HepG2 (cell line): ENCODE measurements at regions not wholly inside any gene's neighbourhood (a gene's known extent, or its start where the extent isn't known, plus 50 kb on each side); places are given as distances from the start of the nearest gene placed in this dataset.

ENCODE experiments used
- ATAC-seq: fragments of 200-7000 bp; cut with Tn5 transposase; 3 replicates; pipeline ENCODE4 v1.9.1; 2020; ENCODE audit warnings: mild to moderate bottlenecking, moderate library complexity
- BruUV-seq: library from RNA; stranded (reverse); fragments of 400-500 nt; replicated peaks from 2 replicates; lab custom pipeline; 2021; lab: Mats Ljungman, UMichigan
- CTCF ChIA-PET: fragments of 300-600 bp; formaldehyde crosslinking; extraction: SDS; loops from one replicate; lab custom pipeline; 2021; ENCODE audit warnings: low total read pairs, inconsistent platforms, low intra/inter-chr PET ratio; lab: Yijun Ruan, JAX
- POLR2A ChIA-PET: fragments of 350-600 bp; sonication (Branson Sonifier 250); formaldehyde crosslinking; loops from one replicate; lab custom pipeline; 2020; ENCODE audit warnings: antibody characterized with exemption, inconsistent platforms; lab: Yijun Ruan, JAX
- DNase-seq: peaks from one replicate; pipeline ENCODE4 v3.0.0-alpha.2; 2015; ENCODE audit warnings: low spot score
- FAIRE-seq: peaks from 3 replicates; lab custom pipeline; 2011; peaks lifted over from hg19 to GRCh38; lab: Jason Lieb, UNC
- H2AFZ ChIP-seq: one replicate; pipeline ENCODE4 v1.6.1; 2011; ENCODE audit warnings: low read length, inconsistent platforms
- H3K27ac ChIP-seq: fragments of 300-600 bp; 3 replicates; pipeline ENCODE4 v1.8.0; 2011; ENCODE audit warnings: mixed run types, mild to moderate bottlenecking, mixed read lengths, low read length, inconsistent platforms; ENCODE audit not compliant: insufficient read depth; ENCODE audit errors: extremely low read length
- H3K27me3 ChIP-seq, 2 experiments: fragments of 200-600 bp in 1 of 2; 2 replicates in 1 of 2; 3 replicates in 1 of 2; pipeline versions ENCODE4 v1.6.0 to v1.8.0; 2011; ENCODE audit warnings: low read length in 2 of 2, mild to moderate bottlenecking in 2 of 2, moderate library complexity in 2 of 2, inconsistent platforms in 1 of 2; ENCODE audit not compliant: insufficient read depth in 2 of 2, control insufficient read depth in 1 of 2
- H3K36me3 ChIP-seq, 2 experiments: fragments of 200-600 bp in 1 of 2; replicated peaks in 1 of 2; 2 replicates in 1 of 2; 3 replicates in 1 of 2; pipeline versions ENCODE4 v1.5.1 to v1.8.0; 2011; ENCODE audit warnings: low read length in 2 of 2, inconsistent platforms in 1 of 2; ENCODE audit not compliant: insufficient read depth in 2 of 2, control insufficient read depth in 1 of 2
- H3K4me1 ChIP-seq: 2 replicates; pipeline ENCODE4 v1.5.1; 2012; ENCODE audit warnings: low read length, inconsistent platforms; ENCODE audit not compliant: insufficient read depth
- H3K4me2 ChIP-seq: 2 replicates; pipeline ENCODE4 v1.6.0; 2011; ENCODE audit warnings: low read depth, low read length, inconsistent platforms
- H3K4me3 ChIP-seq, 3 experiments: fragments of 200-600 bp in 1 of 3; sonication (generic), shearing (Covaris generic) in 1 of 3; replicated peaks in 1 of 3; 2 replicates each; pipeline ENCODE4 v1.5.1; 2011 to 2016; ENCODE audit warnings: low read length in 3 of 3, inconsistent platforms in 2 of 3, low read depth in 2 of 3, mild to moderate bottlenecking in 2 of 3, control low read depth in 1 of 3, mixed read lengths in 1 of 3; ENCODE audit not compliant: insufficient read depth in 1 of 3
- H3K79me2 ChIP-seq: one replicate; pipeline ENCODE4 v1.6.1; 2011; ENCODE audit warnings: low read length, inconsistent platforms; ENCODE audit not compliant: insufficient read depth
- H3K9ac ChIP-seq: 2 replicates; pipeline ENCODE4 v1.6.0; 2011; ENCODE audit warnings: mild to moderate bottlenecking, low read depth, low read length, inconsistent platforms; ENCODE audit not compliant: insufficient read depth
- H3K9me3 ChIP-seq: 2 replicates; pipeline ENCODE4 v1.5.1; 2012; ENCODE audit warnings: mild to moderate bottlenecking, low read length
- H4K20me1 ChIP-seq: 2 replicates; pipeline ENCODE4 v1.6.0; 2011; ENCODE audit warnings: inconsistent platforms, mild to moderate bottlenecking, low read length, moderate library complexity; ENCODE audit not compliant: insufficient read depth
- AGO1 ChIP-seq: fragments of 200-400 bp; formaldehyde crosslinking; IDR thresholded peaks from 2 replicates; pipeline ENCODE4 v1.6.1; 2017; ENCODE audit warnings: mild to moderate bottlenecking, low read depth, low read length, moderate library complexity; ENCODE audit not compliant: poor library complexity, severe bottlenecking
- FOXM1 ChIP-seq: sonication (generic); formaldehyde crosslinking; IDR thresholded peaks from 2 replicates; pipeline ENCODE4 v1.5.0; 2020; ENCODE audit warnings: missing genetic modification reagents
- HMG20B ChIP-seq: conservative IDR thresholded peaks from 2 replicates; pipeline ENCODE4 v1.6.1; 2016; ENCODE audit warnings: missing genetic modification reagents, missing compliant biosample characterization
- IKZF4 ChIP-seq: sonication (generic); formaldehyde crosslinking; IDR thresholded peaks from 2 replicates; pipeline ENCODE4 v1.5.1; 2020; ENCODE audit warnings: borderline replicate concordance, mild to moderate bottlenecking, low read depth, missing genetic modification reagents; ENCODE audit errors: not compliant biosample characterization
- KDM5A ChIP-seq: fragments of 200-600 bp; sonication (generic); IDR thresholded peaks from 2 replicates; pipeline ENCODE4 v1.7.0; 2018; ENCODE audit warnings: antibody characterized with exemption, mild to moderate bottlenecking, low read length, borderline replicate concordance
- PCBP1 ChIP-seq: fragments of 200-400 bp; formaldehyde crosslinking; IDR thresholded peaks from 2 replicates; pipeline ENCODE4 v1.6.1; 2017; ENCODE audit warnings: mild to moderate bottlenecking, low read depth, low read length, borderline replicate concordance
- RFX1 ChIP-seq: fragments of 450-650 bp; IDR thresholded peaks from 2 replicates; pipeline ENCODE4 v1.6.1; 2017
- SKI ChIP-seq: fragments of 450-650 bp; IDR thresholded peaks from one replicate; pipeline ENCODE4 v1.6.1; 2018; ENCODE audit warnings: mild to moderate bottlenecking; ENCODE audit not compliant: partially characterized antibody
- ZFP82 ChIP-seq: sonication (generic); formaldehyde crosslinking; IDR thresholded peaks from 2 replicates; pipeline ENCODE4 v1.5.1; 2020; ENCODE audit warnings: mild to moderate bottlenecking, missing genetic modification reagents, borderline replicate concordance
- ZKSCAN1 ChIP-seq: fragments of 150-350 bp; IDR thresholded peaks from 2 replicates; pipeline ENCODE4 v1.6.1; 2014; ENCODE audit warnings: low read length
- ZNF468 ChIP-seq: sonication (generic); formaldehyde crosslinking; IDR thresholded peaks from 2 replicates; pipeline ENCODE4 v1.8.0; 2022; ENCODE audit warnings: mild to moderate bottlenecking, moderate library complexity, missing genetic modification reagents
- ZNF674 ChIP-seq: sonication (generic); formaldehyde crosslinking; IDR thresholded peaks from 2 replicates; pipeline ENCODE4 v1.5.0; 2020; ENCODE audit warnings: low read depth, mild to moderate bottlenecking, missing genetic modification reagents
- ZNF772 ChIP-seq: sonication (generic); formaldehyde crosslinking; IDR thresholded peaks from 2 replicates; pipeline ENCODE4 v1.5.0; 2020; ENCODE audit warnings: mild to moderate bottlenecking, missing genetic modification reagents
- ZSCAN25 ChIP-seq: sonication (generic); formaldehyde crosslinking; IDR thresholded peaks from 2 replicates; pipeline ENCODE4 v1.8.0; 2022; ENCODE audit warnings: mild to moderate bottlenecking, missing genetic modification reagents
- WGBS: methylation state at CpG from one replicate; pipeline ENCODE4 v1.1.6; 2017; ENCODE audit warnings: low lambda C conversion rate; 5-methylcytosine and 5-hydroxymethylcytosine counted together
- in situ Hi-C: cut with HindIII; loops from 2 replicates; pipeline ENCODE4 v1.10.0; 2017; ENCODE audit warnings: low pct_unique_long_range_greater_than_20kb; ENCODE audit not compliant: extremely low pct_ligation_motif_present
- intact Hi-C: fragments of 100-400 bp; cut with micrococcal nuclease; formaldehyde crosslinking; loops from one replicate; pipeline ENCODE4 v1.10.0; 2022; ENCODE audit not compliant: unreplicated experiment
- TF ChIP-seq, protein P1 (sequence below): IDR thresholded peaks from 2 replicates; pipeline ENCODE4 v1.6.1; 2012; ENCODE audit warnings: inconsistent platforms
- TF ChIP-seq, protein P2 (sequence below): sonication (generic); formaldehyde crosslinking; IDR thresholded peaks from 2 replicates; pipeline ENCODE4 v1.4.0; 2020; ENCODE audit warnings: missing genetic modification reagents

DNA sequence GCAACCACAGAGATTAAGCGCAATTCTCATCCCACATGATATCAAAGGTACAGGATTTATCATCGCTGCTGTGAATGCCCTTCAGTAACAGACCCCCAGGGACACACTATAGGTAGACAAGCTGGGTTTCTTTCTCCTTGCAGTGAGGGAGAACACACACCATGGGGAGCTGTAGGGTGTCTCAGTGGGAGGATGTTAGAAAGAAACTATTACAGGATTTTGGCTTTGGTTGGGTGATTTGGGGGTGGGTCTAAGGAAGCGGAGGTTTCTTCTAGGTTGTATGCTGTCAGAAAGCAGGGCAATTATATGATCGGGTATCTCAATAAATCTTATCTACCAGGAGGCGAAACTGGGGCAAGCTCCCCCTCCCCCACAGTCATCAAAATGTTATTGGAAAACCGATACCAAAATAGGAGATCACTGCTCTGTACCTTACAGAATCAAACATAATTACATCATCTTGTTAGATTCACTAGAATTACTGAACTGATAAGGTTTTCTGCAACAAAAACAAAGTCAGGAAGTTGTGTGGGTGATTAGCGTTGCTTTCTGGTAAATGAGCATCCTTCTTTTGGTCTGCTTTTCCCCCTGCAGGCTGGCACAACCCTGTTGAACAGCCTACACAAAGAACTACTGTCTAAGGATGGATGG, 209.7 kb downstream of the TEX36 start (continued):
- no peak for TF ChIP-seq SKI
- no peak for TF ChIP-seq ZKSCAN1
- TF ChIP-seq KDM5A = no peak

DNA sequence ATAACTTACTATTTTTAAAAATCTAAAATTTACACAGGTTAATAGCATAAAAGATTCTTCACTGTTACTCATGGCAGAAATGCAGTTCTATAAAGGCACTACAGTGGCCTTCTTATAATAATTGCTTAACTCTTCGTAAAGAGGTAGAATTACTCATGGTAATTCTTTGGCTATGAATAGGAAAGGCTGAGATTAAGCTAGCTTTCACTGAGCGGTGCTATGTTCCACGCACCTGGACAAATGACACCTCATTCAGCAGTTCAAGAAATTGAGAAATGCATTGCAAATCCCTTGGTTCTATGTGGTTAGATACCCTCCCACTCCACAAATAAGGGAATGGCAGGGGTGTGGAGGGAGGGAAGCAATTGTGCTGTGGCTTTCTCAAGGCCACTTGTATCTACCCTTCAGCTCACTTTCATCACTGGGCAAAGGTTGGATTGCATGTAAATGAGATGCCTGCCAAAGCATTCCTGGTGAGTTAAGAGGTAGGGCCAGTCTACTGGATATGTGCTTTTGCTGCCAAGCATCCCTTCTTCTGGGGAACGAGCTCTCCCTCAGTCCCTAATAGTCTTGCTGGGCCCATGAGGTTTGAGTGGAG, 210.9 kb downstream of the TEX36 start:
- ATAC-seq = no peak
- H3K9me3 ChIP-seq = no peaks in the 10 kb centered on the region
- peak; percentile 69 for TF ChIP-seq ZSCAN25
- no peak for TF ChIP-seq ZFP82 (CRISPR knock-in tag)
- TF ChIP-seq ZNF674 = no peak
- TF ChIP-seq, all 625 proteins: peak for 1
- Histone ChIP-seq H3K4me2 (no peak overlapping the region), H3K4me1 (no peaks in the 10 kb centered on the region), H3K27ac (no peak overlapping the region), H3K9ac (no peak overlapping the region), H2AFZ (no peak overlapping the region), H3K36me3 (no peaks in the 10 kb centered on the region), H4K20me1 (no peaks in the 10 kb centered on the region), H3K27me3 (peaks cover 0 to 13% of the 10 kb centered on the region in 2 experiments; a peak in 4 of 5 replicates), H3K4me3 (no peak overlapping the region), H3K79me2 (no peaks in the 10 kb centered on the region)
- 59% methylated on average over 3 of the region's 4 CpGs for WGBS
- in situ Hi-C loops (no loop called here), intact Hi-C loops (no loop called here)
- DNase-seq (peak; percentile 8), FAIRE-seq (no peak)
- CTCF ChIA-PET = no interaction called here
- POLR2A ChIA-PET = no interaction called here
- no TSS peak for BruUV-seq

DNA sequence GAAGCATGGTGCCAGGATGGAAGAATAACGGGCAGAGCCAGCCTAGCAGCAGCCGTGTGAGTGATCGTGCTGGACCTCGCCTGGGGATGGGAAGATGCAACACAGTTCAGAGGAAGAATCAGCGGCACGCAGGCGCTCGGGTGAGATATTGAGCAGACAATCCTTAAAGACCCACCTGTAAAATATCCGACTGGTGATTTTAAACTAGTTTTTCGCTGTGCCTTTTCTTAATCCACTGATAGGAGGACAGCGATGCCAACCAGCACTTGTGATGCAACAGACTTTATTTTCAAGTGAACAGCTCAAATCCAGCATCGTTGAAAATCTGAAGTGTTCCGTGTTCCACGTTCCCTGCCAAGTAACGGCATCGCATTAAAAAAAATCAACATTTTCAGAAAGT, 214.7 kb downstream of the TEX36 start:
- no peak overlapping the region for H3K4me3 ChIP-seq
- no peaks in the 10 kb centered on the region for H4K20me1 ChIP-seq
- ATAC-seq = no peak
- ChIA-PET POLR2A (no interaction called here), CTCF (no interaction called here)
- no peaks in the 10 kb centered on the region for H3K9me3 ChIP-seq
- DNase-seq = no peak
- intact Hi-C loops (no loop called here), in situ Hi-C loops (no loop called here)
- H3K4me2 ChIP-seq = no peak overlapping the region
- 32% methylated on average over 16 of the region's 16 CpGs for WGBS
- H3K36me3 ChIP-seq = no peaks in the 10 kb centered on the region
- no peak overlapping the region for H3K9ac ChIP-seq
- no TSS peak for BruUV-seq
- no peaks in the 10 kb centered on the region for H3K4me1 ChIP-seq
- H2AFZ ChIP-seq = no peak overlapping the region
- peaks cover 0 to 20% of the 10 kb centered on the region in 2 experiments; a peak in 4 of 5 replicates for H3K27me3 ChIP-seq
- no peak for FAIRE-seq
- H3K79me2 ChIP-seq = no peaks in the 10 kb centered on the region
- no peak overlapping the region for H3K27ac ChIP-seq
- TF ChIP-seq, protein P1, sequence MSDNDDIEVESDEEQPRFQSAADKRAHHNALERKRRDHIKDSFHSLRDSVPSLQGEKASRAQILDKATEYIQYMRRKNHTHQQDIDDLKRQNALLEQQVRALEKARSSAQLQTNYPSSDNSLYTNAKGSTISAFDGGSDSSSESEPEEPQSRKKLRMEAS = no peak
- TF ChIP-seq FOXM1 (CRISPR knock-in tag) (no peak), HMG20B (CRISPR knock-in tag) (no peak), ZSCAN25 (no peak), RFX1 (no peak), IKZF4 (no peak), ZNF468 (CRISPR knock-in tag) (no peak), AGO1 (no peak), ZNF772 (CRISPR knock-in tag) (no peak), PCBP1 (no peak)
- TF ChIP-seq, protein P2, sequence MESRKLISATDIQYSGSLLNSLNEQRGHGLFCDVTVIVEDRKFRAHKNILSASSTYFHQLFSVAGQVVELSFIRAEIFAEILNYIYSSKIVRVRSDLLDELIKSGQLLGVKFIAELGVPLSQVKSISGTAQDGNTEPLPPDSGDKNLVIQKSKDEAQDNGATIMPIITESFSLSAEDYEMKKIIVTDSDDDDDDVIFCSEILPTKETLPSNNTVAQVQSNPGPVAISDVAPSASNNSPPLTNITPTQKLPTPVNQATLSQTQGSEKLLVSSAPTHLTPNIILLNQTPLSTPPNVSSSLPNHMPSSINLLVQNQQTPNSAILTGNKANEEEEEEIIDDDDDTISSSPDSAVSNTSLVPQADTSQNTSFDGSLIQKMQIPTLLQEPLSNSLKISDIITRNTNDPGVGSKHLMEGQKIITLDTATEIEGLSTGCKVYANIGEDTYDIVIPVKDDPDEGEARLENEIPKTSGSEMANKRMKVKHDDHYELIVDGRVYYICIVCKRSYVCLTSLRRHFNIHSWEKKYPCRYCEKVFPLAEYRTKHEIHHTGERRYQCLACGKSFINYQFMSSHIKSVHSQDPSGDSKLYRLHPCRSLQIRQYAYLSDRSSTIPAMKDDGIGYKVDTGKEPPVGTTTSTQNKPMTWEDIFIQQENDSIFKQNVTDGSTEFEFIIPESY (CRISPR knock-in tag) = no peak
